ENCODE measurements at regions not wholly inside any gene's neighbourhood (a gene's known extent, or its start where the extent isn't known, plus 50 kb on each side); places are given as distances from the start of the nearest gene placed in this dataset.

GRCh38 chr16:9657641-9658040 is 524.6 kb downstream of the GRIN2A start:
- Histone ChIP-seq H3K36me3 (ENCODE audit: control insufficient read depth, insufficient read depth, low read length) (no peaks in the 10 kb centered on the region), H3K4me1 (ENCODE audit: control insufficient read depth, insufficient read depth, low read length) (peaks cover 10% of the 10 kb centered on the region), H3K27me3 (ENCODE audit: control insufficient read depth, insufficient read depth, low read length, poor library complexity, severe bottlenecking) (no peaks in the 10 kb centered on the region), H3K9ac (ENCODE audit: extremely low read depth, low read length, poor library complexity, severe bottlenecking) (no peak overlapping the region), H3K4me3 (ENCODE audit: low read length) (no peak overlapping the region), H3K27ac (ENCODE audit: low read depth, low read length) (no peak overlapping the region), H3K9me3 (ENCODE audit: control insufficient read depth, low read length) (no peaks in the 10 kb centered on the region)
- no peaks in the 10 kb centered on the region for H3K36me3 Mint-ChIP-seq (ENCODE audit: low read depth)
- H3K4me3 Mint-ChIP-seq, result no peak overlapping the region
- H3K4me1 Mint-ChIP-seq, result peaks cover 48% of the 10 kb centered on the region
- WGBS, 2 experiments (ENCODE audit: insufficient coverage in 1 of 2, insufficient read length in 1 of 2), result 60 to 64% methylated on average over 2 to 3 of the region's 3 CpGs
- no peak overlapping the region for H3K27ac Mint-ChIP-seq
- peak; percentile 61 for DNase-seq
- peaks cover 3% of the 10 kb centered on the region for H3K27me3 Mint-ChIP-seq (ENCODE audit: insufficient read depth)
- no peaks in the 10 kb centered on the region for H3K9me3 Mint-ChIP-seq
- TF ChIP-seq, protein P1, sequence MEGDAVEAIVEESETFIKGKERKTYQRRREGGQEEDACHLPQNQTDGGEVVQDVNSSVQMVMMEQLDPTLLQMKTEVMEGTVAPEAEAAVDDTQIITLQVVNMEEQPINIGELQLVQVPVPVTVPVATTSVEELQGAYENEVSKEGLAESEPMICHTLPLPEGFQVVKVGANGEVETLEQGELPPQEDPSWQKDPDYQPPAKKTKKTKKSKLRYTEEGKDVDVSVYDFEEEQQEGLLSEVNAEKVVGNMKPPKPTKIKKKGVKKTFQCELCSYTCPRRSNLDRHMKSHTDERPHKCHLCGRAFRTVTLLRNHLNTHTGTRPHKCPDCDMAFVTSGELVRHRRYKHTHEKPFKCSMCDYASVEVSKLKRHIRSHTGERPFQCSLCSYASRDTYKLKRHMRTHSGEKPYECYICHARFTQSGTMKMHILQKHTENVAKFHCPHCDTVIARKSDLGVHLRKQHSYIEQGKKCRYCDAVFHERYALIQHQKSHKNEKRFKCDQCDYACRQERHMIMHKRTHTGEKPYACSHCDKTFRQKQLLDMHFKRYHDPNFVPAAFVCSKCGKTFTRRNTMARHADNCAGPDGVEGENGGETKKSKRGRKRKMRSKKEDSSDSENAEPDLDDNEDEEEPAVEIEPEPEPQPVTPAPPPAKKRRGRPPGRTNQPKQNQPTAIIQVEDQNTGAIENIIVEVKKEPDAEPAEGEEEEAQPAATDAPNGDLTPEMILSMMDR (conservative IDR thresholded peaks at IDR 0.05), result no peak

GRCh38 chr16:9658164-9658563 is 524.1 kb downstream of the GRIN2A start:
- peaks cover 44% of the 10 kb centered on the region for H3K4me1 Mint-ChIP-seq
- H3K36me3 Mint-ChIP-seq (ENCODE audit: low read depth), result no peaks in the 10 kb centered on the region
- Histone ChIP-seq H3K4me3 (ENCODE audit: low read length) (no peak overlapping the region), H3K9me3 (ENCODE audit: control insufficient read depth, low read length) (no peaks in the 10 kb centered on the region), H3K27ac (ENCODE audit: low read depth, low read length) (no peak overlapping the region), H3K9ac (ENCODE audit: extremely low read depth, low read length, poor library complexity, severe bottlenecking) (no peak overlapping the region), H3K27me3 (ENCODE audit: control insufficient read depth, insufficient read depth, low read length, poor library complexity, severe bottlenecking) (no peaks in the 10 kb centered on the region), H3K4me1 (ENCODE audit: control insufficient read depth, insufficient read depth, low read length) (peaks cover 7% of the 10 kb centered on the region), H3K36me3 (ENCODE audit: control insufficient read depth, insufficient read depth, low read length) (no peaks in the 10 kb centered on the region)
- no peaks in the 10 kb centered on the region for H3K9me3 Mint-ChIP-seq
- H3K27ac Mint-ChIP-seq, result no peak overlapping the region
- WGBS, 2 experiments (ENCODE audit: insufficient coverage in 1 of 2, insufficient read length in 1 of 2), result 39 to 64% methylated on average over 2 to 4 of the region's 4 CpGs
- TF ChIP-seq, protein P1 (conservative IDR thresholded peaks at IDR 0.05), result no peak
- DNase-seq, result peak; percentile 51
- H3K27me3 Mint-ChIP-seq (ENCODE audit: insufficient read depth), result peaks cover 3% of the 10 kb centered on the region
- H3K4me3 Mint-ChIP-seq, result no peak overlapping the region

GRCh38 chr16:9658586-9658985 is 523.6 kb downstream of the GRIN2A start:
- no peak overlapping the region for H3K4me3 ChIP-seq (ENCODE audit: low read length)
- Mint-ChIP-seq H3K4me3 (no peak overlapping the region), H3K9me3 (no peaks in the 10 kb centered on the region), H3K27ac (no peak overlapping the region), H3K36me3 (ENCODE audit: low read depth) (no peaks in the 10 kb centered on the region), H3K27me3 (ENCODE audit: insufficient read depth) (peaks cover 3% of the 10 kb centered on the region), H3K4me1 (peaks cover 40% of the 10 kb centered on the region)
- peaks cover 3% of the 10 kb centered on the region for H3K4me1 ChIP-seq (ENCODE audit: control insufficient read depth, insufficient read depth, low read length)
- no peaks in the 10 kb centered on the region for H3K36me3 ChIP-seq (ENCODE audit: control insufficient read depth, insufficient read depth, low read length)
- H3K9me3 ChIP-seq (ENCODE audit: control insufficient read depth, low read length), result no peaks in the 10 kb centered on the region
- TF ChIP-seq, protein P1 (conservative IDR thresholded peaks at IDR 0.05), result no peak
- no peak overlapping the region for H3K9ac ChIP-seq (ENCODE audit: extremely low read depth, low read length, poor library complexity, severe bottlenecking)
- no peak for DNase-seq
- 94 to 95% methylated on average over 4 to 5 of the region's 5 CpGs for WGBS, 2 experiments (ENCODE audit: insufficient coverage in 1 of 2, insufficient read length in 1 of 2)
- no peak overlapping the region for H3K27ac ChIP-seq (ENCODE audit: low read depth, low read length)
- H3K27me3 ChIP-seq (ENCODE audit: control insufficient read depth, insufficient read depth, low read length, poor library complexity, severe bottlenecking), result no peaks in the 10 kb centered on the region
